Muscle of back (tissue), 3 donors: ENCODE measurements at regions not wholly inside any gene's neighbourhood (a gene's known extent, or its start where the extent isn't known, plus 50 kb on each side); places are given as distances from the start of the nearest gene placed in this dataset.

Experiments
- DNase-seq, 3 donors: peaks; one replicate each; pipeline versions ENCODE4 v3.0.0 to v3.0.0-alpha.2; 2013

DNA sequence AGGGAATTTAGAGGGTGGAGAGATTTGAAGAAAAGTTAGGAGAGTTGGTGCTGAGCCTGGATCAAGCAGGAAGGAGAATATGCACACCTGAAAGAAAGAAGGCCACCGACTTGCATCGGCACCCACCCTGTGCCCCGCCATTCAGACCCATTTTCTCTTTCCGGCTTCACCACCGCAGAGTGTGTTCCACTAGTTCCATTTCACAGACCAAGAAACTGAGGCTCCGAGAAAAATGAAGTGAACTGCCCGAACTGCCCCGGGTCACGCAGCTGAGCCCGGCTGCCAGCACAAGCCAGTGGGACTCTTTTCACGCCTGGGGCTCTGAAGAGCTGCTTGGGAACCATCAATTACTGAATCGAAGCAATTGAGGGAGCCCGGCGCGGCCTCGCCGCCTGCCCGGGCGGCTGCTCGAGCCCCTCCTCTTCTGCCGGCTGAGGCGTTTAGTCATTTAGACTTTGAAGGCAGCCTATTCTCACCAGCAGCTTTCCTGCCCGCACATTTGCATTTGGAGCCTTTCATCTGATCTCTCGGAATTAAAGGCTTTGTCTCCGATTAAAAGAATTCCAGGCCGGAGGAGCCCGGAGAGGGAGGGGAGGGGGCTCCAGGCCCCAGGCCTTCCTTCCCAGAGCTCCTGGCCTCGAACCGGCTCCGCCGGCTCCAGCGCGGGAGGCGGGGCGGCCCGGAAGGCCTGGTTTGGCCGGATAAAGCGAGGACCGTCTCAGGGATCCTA is 140.2 kb upstream of the PJA1 start:
- no peak for DNase-seq

DNA sequence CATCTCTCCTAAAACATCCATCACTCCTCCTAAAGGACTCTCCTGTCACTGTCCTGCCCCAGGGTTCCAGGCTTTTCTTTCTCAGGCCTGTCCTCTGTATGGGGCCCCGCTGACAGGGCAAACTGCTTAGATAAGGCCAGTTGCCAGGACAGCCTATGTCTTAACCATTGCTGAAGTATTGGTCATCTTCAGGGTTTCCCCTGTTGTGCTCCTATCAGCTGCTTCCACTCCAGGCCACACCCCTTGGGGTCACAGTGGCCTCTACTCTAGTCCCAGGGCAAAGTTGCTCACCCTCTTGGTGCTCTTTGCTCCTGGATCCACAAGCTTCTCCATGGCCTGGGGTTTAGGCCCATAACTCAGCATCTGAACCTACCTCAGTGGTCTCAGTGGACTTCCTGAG is 138.0 kb upstream of the PJA1 start:
- no peak for DNase-seq

DNA sequence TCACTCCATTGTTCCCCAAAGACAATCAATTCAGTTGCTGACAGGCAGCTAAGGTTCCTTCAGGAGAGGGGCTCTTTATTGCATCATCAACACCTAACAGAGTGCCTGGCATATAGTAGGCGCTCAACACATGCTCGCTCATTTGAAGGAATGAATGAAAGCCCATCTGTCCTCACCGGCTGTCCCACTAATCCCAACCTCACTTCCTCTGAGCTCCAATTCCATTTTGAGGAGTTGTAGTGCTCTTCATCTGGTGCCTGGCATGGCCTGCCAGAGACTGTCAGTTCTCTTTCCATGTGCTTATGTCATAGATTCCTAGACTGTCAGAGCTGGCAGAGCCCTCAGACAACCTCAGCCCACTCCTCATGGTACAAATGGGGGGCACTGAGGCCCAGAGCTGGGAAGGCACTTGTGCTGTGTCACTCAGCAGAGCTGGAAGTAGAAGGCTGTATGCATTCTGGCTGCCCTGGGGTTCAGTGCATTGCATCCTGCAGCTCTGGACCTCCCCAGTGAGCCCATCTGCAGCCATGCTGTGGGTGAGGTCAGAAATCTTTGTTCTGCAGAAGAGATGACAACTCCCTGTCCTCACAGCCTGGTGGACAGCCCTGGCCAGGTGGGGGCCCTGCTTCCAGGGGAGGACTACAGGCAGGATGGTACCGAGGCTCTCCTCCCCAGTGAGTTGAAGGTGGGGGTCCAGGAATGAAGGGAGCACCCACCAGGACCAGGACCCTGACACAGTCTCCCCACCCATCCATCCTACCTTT is 134.9 kb upstream of the PJA1 start:
- DNase-seq, result no peak

DNA sequence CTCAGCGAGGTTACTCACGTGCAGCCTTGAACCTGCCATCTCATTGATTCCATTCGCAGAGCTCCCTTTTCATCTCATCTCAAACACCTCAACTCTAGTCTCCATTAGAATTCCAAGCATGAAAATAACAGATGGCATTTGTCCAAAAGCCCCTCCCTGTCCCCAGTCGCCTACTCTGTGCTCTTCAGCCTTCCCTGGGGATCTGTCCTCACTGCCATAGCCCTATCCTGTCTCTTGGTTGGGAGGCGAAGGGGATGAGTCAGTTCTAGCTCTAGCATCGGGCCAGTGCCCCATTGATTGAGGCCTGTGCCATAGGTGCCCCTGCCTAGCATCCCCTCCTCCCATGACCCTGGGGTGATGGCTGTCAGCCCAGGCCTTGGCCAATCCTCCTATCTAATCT is 134.0 kb upstream of the PJA1 start:
- no peak for DNase-seq

DNA sequence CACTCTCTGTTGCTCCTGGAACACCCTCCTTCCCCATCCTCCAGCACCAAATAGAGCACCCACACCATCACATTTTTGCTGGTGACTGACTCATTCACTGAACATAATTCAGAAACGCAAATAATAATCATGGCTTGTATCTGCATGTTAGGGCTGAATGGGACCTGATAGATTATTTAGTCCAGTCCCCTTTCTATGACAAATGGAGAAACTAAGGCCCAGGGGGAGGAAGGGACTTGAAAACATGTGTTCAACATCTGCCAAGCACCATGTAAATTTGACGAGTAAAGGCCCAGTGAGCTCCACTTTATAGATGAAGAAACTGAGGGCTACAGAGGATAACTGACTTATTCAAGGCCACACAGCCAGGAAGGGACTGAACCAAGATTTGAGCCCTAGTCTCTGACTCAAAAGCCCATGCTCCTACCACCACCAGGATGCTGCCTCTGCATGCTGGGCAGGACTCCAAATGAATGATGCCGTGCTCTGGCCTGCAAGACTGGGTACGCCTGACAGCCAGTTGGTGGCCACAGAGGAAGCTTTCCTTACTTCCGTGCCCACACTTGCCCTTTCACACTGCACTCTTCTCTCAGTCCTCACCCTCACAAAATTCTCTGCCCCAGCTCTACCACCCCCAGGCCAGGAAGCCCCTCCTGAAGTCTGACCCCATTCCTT is 133.3 kb upstream of the PJA1 start:
- no peak for DNase-seq

DNA sequence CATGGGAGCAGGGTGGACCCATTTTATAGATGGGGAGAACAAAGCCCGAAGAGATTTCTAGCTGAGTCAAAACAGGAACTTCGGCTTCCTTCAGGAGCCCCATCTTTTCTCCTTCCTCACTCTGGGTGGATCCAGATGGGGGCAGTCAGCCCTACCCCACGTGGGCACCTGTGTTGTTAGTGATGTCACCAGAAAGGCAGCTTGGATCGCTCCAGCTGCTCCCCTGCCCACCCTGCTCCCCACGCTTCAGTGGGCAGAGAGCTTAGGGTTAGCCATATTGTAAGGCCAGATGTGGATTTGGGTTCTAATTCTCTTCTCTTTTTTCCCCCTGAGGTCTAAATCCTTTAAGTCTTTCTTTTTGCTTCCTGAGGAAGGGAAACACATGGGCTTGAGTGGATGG is 132.3 kb upstream of the PJA1 start:
- DNase-seq, result no peak

DNA sequence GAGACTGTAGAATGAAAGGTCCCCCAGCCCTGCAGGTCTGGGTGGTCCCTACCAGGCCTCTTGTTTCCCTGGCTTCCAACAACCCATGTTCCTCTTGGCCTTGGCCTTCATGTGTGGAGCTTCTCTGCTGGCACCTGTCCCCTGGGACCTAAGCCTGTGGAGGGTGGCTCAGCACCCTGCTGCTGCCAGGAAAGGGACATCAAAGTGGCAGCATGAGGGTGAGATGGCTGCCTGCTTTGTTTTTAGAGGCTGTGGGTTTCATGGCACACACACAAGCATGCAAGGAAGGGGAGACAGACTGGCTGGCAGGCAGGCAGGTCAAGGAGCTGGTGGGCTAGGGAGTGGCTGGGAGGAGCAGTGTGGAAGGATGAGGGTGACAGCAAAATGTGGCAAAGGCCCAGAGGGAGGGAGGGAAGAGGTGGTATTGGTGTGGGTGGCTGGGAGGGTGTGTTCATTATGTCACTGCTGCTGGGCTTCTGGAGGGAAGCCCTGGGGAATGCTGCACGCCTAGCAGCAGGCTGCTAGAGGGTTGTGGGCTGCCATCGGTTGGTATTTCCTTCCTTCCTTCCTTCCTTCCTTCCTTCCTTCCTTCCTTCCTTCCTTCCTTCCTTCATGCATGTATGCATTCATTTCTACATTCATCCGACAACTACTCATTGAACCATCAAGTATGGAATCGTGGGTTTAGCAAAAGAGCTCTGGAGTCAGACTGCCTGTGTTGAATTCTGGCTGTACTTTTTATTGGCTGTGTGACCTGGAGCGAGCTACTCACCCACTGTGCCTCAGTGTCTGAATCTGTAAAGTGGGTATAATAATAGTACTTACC is 128.7 kb upstream of the PJA1 start:
- DNase-seq, result no peak

DNA sequence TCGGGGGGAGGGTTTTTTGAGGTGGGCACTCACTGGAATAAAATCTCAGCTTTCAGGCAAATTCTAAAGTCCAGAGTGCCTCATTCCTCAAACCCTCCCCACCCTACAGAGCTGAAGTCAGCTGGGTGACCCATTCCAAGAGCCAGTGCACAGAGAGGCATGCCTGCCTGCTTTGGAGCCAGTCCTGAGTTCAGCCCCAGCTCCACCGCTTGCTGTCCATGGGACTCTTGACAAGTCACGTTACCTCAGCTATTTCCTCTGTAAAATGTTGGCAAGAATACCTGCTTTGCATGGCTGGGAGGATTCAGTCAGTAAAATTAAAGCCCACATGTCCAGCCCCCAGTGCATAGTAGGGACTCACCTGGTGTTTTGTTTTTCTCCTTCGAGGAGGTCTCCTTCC is 125.9 kb upstream of the PJA1 start:
- peak in 1 of 3 donors; percentile 49 for DNase-seq

DNA sequence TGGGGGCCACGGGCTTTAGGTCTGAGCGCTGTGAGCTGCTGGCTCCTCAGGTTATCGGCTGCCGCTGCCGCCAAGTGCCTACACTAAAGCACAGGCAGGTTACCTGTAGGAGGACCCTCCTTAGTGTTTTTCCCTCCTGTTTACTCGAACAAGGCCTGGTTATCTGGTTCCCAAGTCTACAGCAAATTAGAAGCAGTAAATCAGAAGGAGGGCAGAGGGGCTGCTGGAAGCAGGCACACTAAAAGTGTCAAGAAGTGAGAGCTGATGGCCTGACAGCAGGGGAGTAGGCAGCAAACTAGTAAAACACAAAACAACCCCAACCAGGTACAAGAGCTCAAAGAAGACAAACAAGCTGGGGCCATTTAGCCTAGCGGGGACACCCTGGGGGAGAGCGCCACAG is 125.0 kb upstream of the PJA1 start:
- no peak for DNase-seq

DNA sequence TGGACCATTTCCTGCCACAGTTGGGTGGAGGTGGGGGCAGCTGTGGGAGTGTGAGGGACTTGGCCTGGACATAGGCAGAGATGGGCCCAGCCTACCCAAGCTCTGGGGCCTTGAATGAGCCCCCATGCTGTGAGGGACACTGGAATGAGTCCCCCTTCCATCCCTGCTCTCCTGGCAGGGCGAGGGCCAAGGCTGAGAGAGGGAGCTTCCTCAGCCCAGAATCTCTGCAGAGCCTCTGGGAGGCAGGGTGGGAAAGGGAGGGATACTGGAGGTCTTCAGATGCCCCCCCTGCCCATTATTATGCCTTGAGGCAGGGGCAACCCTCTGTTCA is 124.5 kb upstream of the PJA1 start:
- no peak for DNase-seq

DNA sequence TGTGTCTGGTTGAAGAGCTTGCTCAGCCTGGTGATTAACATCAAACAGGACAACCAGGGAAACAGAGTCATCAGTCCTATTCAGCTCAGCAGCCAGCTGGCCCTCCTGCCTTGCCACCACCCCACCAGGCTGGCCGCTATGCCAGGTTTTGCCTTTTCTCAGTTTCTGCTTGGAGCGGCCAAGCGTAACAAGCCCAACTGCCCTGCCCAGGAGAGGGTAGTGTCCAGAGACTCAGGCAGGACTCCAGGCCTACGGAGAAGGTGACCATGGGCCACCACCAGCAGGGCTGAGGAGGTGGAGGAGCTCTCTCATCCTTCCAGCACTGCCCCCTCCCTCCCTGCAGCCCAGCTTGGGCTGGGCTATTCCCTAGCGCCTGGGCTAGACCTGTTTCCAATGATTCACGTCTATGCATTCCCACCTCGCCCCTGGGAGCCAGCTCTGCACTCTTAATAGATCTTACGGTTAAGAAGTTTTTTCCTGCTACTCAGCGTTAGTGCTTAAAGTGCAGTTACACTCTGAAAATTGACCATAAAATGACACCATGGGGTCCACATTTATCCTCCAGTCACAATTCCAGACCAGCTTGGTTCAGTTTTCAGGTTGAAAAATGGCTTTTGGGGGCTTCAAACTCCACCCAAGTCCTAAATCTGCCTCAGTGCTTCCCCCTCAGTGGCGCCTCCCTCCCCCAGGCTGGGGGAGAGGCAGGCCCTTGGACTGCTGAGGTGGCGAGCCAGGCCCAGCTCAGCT is 124.0 kb upstream of the PJA1 start:
- DNase-seq, result peak in 1 of 3 donors; percentile 47

DNA sequence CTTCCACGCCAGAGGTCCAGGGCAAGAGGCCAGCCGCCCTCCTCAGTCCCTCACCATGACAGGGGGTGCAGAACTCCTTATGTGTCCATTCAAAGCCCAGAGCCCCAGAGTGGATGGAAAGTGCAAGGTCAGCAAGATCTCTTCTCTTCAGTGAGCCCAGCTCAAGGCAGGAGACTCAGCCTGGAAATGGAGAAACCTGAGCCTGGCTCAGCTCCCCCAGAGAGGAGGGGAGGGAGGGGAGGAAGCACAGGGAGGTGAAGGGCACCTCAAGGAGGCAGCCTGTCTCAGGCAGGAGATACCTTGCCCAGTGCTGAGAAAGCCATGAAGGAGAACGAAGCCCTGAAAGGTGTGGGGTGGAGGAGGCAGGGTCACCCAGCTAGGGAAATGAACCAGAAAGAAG is 121.8 kb upstream of the PJA1 start:
- DNase-seq, result no peak

DNA sequence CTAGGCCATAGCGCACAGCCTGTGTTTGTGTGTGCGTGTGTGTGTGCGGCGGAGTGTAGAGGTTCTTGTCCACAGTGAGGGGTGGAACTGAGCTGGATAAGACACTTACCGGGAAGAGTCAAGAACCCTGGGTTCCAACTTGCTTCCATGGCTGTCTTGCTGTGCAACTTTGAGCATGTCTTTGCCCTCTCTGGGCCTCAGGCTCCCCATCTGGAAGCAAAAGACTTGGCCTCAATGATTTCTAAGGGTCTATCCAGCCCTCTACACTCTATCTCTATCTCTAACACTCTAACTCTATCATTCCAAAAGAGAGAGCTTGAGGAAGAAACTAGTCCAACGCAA is 121.3 kb upstream of the PJA1 start:
- no peak for DNase-seq

DNA sequence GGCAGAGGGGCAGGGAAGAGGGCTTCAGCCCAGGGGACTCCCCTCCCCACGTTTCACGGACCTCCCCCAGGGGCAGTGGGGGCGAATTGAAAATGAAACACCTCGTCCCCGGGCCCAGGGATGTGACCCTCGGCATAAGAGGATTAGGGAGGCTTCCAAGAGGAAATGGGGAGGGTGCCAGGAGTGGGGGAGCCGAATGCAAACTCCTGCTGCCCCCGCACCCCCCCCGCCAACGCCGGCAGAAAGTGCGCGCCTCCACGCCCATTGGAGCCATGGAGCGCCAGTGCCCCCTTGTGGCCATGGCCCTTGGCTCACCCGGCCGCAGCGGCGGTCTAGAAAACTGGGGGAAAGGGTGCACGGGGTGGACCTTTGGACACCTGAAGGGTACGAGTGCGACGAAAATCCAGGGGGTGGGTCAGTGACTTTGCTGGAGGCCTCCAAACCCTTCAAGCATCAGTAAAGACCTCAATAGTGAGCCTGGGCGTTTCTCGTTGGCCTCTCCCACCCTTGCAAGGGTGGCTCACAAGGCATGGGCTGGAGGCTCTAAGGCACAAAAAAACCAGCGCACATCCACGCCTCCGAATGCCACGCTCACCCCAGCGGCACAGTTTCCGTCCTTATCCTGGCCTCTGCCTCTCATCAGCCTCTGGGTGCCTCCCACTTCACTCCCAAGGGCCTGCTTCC is 120.8 kb upstream of the PJA1 start:
- DNase-seq, result peak; percentile 47 to 85 (median 75)

DNA sequence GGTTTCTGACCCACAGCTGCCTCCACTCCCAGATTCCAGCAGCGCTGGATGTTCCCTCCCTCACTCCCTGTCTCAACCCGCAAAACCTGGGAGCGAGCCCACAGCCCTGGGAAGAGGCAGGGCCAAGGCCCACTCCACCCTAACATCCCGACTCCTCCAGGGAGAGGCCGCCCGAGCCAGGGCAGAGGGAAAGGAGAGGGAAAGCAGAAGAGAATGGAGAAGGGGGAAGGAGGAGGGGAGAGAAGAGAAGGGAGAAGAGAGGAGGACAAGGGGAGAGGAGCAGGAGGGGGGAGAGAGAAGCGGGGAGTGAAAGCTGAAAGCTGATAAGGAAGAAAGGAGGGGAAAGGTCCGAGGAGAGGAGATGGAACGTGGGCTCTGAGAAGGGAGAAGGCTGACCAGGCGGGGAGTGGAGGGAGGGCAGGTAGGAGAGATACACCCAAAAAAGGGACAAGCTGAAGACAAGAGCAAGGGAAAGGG is 120.2 kb upstream of the PJA1 start:
- DNase-seq, result peak; percentile 29 to 89 (median 79)

DNA sequence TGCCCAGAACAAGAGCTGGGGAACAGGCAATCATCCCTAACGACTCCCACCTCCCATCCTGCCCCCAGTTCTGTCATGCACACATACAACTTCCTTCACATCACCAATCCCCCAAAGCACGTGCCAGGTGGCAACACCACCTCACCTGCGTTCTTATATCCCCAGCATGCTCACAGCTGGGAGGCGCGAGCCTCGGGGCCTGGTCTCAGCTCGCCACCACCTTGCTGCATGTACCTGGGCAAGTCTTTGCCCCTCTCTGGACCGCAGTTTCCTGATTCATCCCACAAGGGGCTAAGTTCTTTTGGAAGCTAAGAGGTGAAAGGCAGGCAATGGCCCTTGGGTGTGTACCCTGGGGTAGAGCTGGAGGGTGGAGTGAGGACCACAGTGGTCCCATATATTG is 119.2 kb upstream of the PJA1 start:
- no peak for DNase-seq

DNA sequence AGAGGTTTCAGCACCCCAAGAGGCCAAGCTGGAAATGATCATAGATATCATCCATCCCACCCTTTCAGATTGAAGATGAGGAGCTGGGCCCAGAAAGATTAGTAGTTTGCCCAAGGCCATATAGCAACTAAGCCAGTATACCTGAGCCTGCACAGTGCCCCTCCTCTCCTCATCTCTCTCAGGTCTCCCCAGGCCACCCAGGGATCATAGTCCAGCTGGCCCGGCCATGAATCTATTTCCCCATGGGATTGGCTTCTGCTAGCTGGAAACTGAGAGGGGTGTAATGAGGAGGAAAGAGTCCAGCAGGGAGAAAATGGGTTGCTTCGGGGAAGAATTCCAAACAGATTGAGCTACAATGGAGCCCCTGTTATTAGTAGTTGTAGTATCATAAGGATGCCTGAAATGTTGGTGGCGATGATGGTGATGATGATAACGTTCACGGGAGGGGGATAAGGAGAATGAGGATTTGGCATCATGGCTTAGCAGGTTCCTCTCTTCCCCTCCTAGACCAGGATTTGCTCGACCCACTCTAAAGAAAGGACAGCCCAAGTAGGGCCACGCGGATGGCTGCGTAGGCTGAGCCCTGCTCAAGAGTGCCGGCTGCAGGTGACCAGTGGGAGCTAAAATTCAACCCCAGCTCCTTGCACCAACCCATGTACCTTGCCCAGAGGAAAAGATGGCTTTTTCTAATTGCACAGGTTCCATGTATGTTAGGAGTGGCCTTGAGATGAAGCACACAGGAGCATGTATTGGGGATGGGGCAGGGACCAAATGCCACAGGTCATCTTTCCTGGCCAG is 117.8 kb upstream of the PJA1 start:
- no peak for DNase-seq

DNA sequence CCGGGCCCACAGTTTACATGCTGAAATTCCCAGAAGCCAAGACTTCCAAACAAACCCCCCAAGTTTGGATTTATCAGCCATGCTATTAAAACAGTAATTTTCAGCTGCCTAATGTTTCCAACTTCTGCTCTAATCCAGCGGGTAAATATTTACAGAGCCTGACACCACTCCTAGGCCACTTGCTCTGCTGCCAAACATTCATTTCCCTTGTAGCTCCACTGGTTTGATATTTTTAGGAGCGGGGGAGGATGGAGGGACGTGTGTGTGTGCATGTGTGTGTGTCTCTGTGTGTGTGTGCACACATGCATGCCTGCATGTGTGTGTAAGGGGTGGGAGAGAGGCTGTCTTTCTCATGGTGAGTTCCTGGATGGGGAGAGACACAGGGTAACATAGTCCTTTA is 115.7 kb upstream of the PJA1 start:
- DNase-seq, result peak in 1 of 3 donors; percentile 59

DNA sequence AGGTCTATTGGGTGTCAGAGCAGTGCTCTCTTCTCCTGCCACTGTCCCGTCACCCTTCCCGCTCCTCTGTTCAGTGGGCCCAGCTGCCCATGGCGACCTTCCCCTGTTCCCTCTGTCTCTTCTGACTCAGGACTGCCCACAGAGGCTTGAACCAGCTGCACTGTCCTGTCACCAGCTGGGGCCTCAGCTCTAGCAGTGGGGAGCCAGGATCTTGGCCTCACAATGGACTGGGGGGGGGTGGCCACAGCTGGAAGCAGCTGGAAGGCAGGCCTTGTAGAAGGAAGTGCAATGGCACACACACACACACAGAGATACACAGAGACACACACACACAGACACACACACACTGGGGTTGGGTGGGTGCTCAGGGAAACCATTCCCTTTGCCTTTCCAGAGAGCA is 114.0 kb upstream of the PJA1 start:
- DNase-seq, result no peak
